GM18951 (cell line): ENCODE measurements at regions not wholly inside any gene's neighbourhood (a gene's known extent, or its start where the extent isn't known, plus 50 kb on each side); places are given as distances from the start of the nearest gene placed in this dataset.

Source experiments
- POLR2A ChIP-seq: IDR thresholded peaks from 4 replicates; pipeline ENCODE4 v1.6.1; 2011; ENCODE audit warnings: mild to moderate bottlenecking; ENCODE audit not compliant: insufficient read length, insufficient read depth; ENCODE audit errors: extremely low read depth
- in situ Hi-C: fragments of 300-500 bp; cut with MboI; formaldehyde crosslinking; loops from one replicate; pipeline ENCODE4 v1.12.0; 2022; ENCODE audit warnings: low sequenced_read_pairs, mixed read lengths, inconsistent platforms; ENCODE audit not compliant: unreplicated experiment

DNA sequence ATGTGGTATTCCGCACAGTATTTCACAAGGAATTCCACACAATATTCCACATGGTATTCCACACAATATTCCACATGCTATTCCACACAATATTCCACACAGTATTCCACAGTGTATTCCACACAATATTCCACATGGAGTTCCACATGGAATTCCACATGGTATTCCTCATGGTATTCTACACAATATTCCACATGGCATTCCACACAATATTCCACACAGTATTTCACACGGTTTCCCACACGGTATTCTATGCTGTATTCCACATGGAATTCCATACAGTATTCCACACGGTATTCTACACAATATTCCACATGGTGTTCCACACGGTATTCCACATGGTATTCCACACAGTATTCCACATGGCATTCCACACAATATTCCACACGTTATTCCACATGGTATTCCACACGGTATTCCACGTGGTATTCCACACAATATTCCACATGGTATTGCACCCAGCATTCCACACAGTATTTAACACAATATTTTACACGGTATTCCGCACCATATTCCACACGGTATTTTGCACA is 137.3 kb upstream of the CHST15 start:
- in situ Hi-C loops, result no loop called here
- TF ChIP-seq POLR2A, result no peak

DNA sequence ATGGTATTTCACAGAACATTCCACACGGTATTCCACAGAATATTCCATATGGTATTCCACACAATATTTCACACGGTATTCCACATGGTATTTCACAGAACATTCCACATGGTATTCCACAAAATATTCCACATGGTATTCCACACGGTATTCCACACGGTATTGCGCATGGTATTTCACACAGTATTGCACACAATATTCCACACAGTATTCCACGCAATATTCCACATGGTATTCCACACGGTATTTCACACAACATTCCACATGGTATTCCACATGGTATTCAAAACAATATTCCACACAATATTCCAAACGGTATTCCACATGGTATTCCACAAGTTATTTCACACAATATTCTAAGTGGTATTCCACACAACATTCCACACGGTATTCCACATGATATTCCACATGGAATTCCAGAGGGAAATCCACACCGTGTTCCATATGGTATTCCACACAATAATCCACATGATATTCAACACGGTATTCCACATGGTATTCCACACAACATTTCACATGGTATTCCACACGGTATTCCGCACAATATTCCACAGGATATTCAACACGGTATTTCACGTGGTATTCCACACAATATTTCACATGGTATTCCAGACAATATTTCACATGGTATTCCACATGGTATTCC is 136.7 kb upstream of the CHST15 start:
- no peak for TF ChIP-seq POLR2A
- in situ Hi-C loops, result no loop called here

DNA sequence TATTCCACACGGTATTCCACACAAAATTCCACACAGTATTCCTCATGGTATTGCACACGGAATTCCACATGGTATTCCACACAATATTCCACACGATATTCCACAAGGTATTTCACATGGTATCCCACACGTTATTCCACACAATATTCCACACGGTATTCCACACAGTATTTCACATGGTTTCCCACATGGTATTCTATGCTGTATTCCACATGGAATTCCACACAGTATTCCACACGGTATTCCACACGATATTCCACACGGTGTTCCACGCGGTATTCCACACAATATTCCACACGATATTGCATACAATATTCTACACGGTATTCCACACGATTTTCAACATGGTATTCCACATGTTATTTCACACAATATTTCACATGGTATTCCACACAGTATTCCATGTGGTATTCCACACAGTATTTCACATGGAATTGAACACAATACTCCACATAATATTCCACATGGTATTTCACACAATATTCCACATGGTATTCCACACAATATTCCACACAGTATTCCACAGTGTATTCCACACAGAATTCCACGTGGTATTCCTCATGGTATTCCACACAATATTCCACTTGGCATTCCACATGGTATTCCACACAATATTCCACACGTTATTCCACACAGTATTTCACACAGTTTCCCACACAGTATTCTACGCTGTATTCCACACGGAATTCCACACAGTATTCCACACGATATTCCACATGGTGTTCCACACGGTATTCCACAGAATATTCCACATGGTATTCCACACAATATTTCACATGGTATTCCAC is 136.0 kb upstream of the CHST15 start:
- TF ChIP-seq POLR2A, result no peak
- in situ Hi-C loops, result no loop called here

DNA sequence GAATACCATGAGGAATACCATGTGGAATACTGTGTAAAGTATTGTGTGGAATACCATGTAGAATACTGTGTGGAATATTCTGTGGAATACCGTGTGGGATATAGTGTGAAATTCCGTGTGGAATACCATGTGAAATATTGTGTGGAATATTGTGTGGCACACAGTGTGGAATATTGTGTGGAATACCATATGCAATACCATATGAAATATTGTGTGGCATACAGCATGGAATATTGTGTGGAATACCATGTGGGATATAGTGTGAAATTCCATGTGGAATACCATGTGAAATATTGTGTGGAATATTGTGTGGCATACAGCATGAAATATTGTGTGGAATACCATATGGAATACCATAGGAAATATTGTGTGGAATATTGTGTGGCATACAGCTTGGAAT is 135.1 kb upstream of the CHST15 start:
- in situ Hi-C loops, result no loop called here
- TF ChIP-seq POLR2A, result no peak

DNA sequence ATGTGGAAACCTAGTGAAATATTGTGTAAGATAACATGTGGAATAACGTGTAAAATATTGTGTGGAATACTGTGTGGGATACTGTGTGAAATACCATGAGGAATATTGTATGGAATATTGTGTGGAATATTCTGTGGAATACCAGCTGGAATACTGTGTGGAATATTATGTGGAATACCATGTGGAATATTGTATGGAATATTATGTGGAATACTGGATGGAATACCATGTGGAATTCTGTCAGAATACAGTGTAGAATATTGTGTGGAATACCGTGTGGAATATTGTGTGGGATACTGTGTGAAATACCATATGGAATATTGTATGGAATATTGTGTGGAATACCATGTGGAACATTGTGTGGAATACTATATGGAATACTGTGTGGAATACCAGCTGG is 134.6 kb upstream of the CHST15 start:
- TF ChIP-seq POLR2A, result no peak
- in situ Hi-C loops, result no loop called here

DNA sequence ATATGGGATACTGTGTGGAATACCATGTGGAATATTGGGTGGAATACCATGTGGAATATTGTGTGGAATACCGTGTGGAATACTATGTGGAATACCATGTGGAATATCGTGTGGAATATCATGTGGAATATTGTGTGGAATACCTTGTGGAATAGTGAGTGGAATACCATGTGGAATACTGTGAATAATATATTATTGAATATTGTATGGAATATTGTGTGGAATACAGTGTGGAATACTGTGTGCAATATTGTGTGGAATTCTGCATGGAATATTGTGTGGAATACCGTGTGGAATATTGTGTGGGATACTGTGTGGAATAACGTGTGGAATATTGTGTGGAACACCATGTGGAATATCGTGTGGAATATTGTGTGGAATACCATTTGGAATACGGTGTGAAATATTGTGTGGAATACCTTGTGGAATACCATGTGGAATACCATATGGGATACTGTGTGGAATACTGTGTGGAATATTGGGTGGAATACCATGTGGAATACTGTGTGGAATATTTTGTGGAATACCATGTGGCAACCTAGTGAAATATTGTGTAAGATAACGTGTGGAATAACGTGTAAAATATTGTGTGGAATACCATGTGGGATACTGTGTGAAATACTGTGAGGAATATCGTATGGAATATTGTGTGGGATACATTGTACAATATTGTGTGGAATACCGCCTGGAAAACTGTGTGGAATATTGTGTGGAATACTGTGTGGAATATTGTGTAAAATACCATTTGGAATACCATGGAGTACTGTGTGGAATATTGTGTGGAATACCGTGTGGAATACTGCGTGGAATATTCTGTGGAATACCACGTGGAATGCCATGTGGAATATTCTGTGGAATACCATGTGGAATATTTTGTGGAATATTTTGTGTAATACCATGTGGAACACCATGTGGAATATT is 133.9 kb upstream of the CHST15 start:
- no peak for TF ChIP-seq POLR2A
- in situ Hi-C loops, result no loop called here

DNA sequence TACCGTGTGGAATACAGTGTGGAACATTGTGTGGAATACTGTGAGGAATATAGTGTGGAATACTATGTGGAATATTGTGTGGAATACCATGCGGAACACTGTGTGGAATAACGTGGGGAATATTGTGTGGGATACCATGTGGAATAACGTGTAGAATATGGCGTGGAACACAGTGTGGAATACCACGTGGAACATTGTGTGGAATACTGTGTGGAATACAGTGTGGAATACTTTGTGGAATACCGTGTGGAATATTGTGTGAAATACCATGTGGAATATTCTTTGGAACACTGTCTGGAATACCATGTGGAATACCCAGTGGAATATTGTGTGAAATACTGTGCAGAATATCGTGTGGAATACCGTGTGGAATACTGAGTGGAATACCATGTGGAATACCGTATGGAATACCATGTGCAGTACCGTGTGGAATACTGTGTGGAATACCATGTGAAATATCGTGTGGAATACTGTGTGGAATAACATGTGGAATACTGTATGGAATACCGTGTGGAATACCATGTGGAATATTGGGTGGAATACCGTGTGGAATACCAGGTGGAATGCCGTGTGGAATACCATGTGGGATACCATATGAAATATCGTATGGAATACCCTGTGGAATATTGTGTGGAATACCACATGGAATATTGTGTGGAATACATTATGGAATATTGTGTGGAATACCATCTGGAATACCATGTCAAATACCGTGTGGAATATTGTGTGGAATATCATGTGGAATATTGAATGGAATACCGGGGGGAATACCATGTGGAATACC is 133.1 kb upstream of the CHST15 start:
- TF ChIP-seq POLR2A, result no peak
- in situ Hi-C loops, result no loop called here

DNA sequence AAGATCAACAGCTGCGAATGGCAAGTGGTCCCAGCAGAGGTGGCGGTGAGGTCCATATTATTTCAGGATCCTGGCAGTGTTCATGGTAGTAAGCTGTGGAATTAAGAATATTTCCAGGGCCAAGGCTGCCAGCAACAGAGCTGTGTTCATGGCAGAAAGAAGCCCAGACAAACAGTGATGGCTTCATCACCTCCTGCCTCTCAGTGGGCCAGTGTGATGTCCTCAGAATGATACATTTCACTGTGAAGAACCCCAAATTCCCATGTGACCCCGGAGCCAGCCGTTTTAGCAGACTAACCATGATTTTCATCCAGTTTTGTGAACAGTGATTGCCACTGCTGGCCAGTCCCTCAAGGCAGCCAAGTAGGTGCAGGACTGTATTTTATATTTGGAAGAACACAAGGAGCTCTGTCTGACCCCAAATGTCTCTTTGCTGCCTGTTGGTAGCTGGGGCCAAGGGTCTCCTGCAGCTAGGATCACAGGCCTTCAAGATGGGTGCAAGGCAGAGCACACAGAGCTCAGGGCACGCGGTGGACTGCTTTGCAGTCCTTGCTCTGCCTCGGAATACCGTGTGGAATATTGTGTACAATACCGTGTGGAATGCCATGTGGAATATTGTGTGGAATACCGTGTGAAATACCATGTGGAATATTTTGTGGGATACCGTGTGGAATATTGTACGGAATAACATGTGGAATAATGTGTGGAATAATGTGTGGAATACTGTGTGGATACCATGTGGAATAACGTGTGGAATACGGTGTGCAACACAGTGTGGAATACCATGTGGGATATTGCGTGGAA is 132.3 kb upstream of the CHST15 start:
- in situ Hi-C loops, result no loop called here
- TF ChIP-seq POLR2A, result no peak

DNA sequence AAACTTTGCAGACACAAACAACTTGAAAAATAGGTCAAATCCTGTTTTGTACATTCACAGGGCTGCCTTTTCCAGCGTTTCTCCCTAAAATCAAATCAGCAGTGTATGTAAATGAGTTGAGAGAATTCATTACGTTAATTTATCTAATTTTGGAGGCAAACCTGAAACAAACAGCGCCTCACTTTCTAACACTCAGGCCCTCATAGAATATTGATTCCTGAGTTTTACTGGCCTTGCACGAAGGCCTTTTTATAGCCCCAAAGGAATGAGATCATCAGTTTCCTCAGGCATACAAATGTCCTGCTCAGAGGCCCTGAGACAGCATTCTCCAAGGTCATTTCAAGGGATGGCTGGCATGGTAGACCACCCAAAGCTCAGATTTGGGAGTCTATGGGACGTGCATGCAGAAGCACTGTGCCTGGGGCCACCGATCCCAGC is 131.7 kb upstream of the CHST15 start:
- TF ChIP-seq POLR2A, result no peak
- in situ Hi-C loops, result no loop called here

DNA sequence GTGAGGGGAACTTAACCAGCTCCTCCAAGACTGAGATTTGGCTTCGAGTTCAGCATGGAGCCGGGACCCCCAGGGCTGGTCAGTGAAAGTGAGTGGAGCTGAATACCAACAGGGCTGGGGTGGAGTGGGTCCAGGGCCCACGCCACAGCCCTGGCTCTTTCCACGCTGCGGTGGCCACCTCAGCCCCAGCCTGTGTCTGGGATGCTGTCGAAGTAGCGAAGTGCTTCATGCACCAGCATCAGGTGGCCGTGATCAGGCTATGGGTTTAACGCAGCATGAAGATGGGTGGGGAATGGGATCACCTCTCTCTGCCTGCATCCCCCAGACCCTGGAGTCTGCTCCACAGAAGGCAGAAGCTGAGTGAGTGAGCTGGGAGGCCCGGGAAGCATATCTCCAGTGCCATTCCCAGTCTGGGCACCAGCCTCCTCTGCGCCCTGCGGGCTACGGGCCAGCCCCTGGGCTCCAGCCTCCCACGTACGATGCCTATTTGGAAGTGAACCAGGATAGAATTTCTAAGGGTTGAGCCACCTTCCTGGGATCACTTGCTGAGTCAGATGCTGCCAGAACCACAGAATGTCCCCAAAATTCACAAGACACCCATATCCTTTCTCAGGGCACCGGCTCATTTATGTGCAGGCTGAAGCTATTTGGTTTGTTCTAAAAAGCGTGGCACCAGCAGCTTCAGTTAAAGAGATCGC is 131.1 kb upstream of the CHST15 start:
- TF ChIP-seq POLR2A, result no peak
- in situ Hi-C loops, result no loop called here

DNA sequence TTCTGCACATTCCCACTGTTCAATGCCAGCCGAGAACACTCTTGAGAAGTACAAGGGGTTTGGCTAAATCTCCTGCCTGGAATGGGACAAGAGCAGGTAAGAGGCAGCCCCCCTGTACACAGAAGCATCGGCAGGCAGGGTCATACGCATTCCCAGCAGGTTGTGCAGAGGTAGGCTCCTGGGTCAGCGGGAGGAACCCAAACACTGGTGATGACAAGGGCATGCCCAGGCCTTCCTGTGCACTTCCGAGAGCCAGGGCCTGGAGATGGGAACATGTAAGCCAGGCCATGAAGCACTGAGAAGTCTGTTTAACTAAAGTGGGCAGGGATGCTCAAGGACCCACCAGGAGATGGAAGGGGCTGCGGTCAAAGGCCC is 130.3 kb upstream of the CHST15 start:
- no peak for TF ChIP-seq POLR2A

More for the DNA sequence above, 130.3 kb upstream of the CHST15 start:
- in situ Hi-C loops, result no loop called here
